ENCODE measurements at regions not wholly inside any gene's neighbourhood (a gene's known extent, or its start where the extent isn't known, plus 50 kb on each side); places are given as distances from the start of the nearest gene placed in this dataset.

GRCh38 chr9:80351612-80352011, 779.8 kb downstream of the TLE4 start:
- no peak for TF ChIP-seq CTCF (conservative IDR thresholded peaks at IDR 0.05)
- WGBS (ENCODE audit: extremely low coverage, insufficient read length, low lambda C conversion rate): no CpG with 5 or more reads among the region's 1 CpG

More at GRCh38 chr9:80351612-80352011, 779.8 kb downstream of the TLE4 start:
- H3K27ac Mint-ChIP-seq: no peak overlapping the region
- H3K36me3 Mint-ChIP-seq (ENCODE audit: insufficient read depth in 1 of 3, low read depth in 3 of 3): peaks cover 0 to 4% (median 0%) of the 10 kb centered on the region in 3 experiments; a peak in 1 of 7 replicates
- Histone ChIP-seq H4K8ac (replicated peaks; ENCODE audit: insufficient read length, low read depth, low read length) (no peak overlapping the region), H2AFZ (ENCODE audit: low read length) (no peak overlapping the region), H2BK5ac (ENCODE audit: insufficient read length, low read length) (no peak overlapping the region), H3K9ac (ENCODE audit: extremely low read depth, insufficient read length, low read length) (no peak overlapping the region), H4K20me1 (ENCODE audit: control insufficient read depth, insufficient read depth, insufficient read length) (no peaks in the 10 kb centered on the region), H2BK12ac (ENCODE audit: insufficient read length, low read depth, low read length) (no peak overlapping the region), H3K27ac (ENCODE audit: insufficient read length, low read depth, low read length) (no peak overlapping the region), H4K91ac (ENCODE audit: insufficient read length, low read depth, low read length) (no peak overlapping the region), H2AK5ac (ENCODE audit: insufficient read length, low read length) (no peak overlapping the region), H3K9me3 (ENCODE audit: control insufficient read depth, low read depth, low read length) (no peaks in the 10 kb centered on the region), H3K4me2 (ENCODE audit: insufficient read depth, insufficient read length, low read length) (no peak overlapping the region), H3T11ph (ENCODE audit: low read length) (no peak overlapping the region), H2BK120ac (ENCODE audit: low read depth, low read length, poor library complexity, severe bottlenecking) (no peak overlapping the region), H3K79me1 (ENCODE audit: insufficient read depth, low read depth, low read length, poor library complexity, severe bottlenecking) (no peaks in the 10 kb centered on the region), H3K4me1 (ENCODE audit: insufficient read depth, low read length) (no peaks in the 10 kb centered on the region), H4K5ac (ENCODE audit: insufficient read length, low read depth, low read length) (no peak overlapping the region), H3K56ac (ENCODE audit: insufficient read length, low read depth, low read length) (no peak overlapping the region), H3K18ac (ENCODE audit: insufficient read length, low read depth, low read length) (no peak overlapping the region), H3K27me3 (ENCODE audit: insufficient read depth, low read length) (no peaks in the 10 kb centered on the region), H3K14ac (ENCODE audit: insufficient read depth, low read length) (no peak overlapping the region), H3K23me2 (ENCODE audit: insufficient read length, low read depth, low read length, poor library complexity, severe bottlenecking) (no peaks in the 10 kb centered on the region), H3K79me2 (ENCODE audit: insufficient read depth, low read length) (no peaks in the 10 kb centered on the region), H3K23ac (ENCODE audit: insufficient read length, low read depth, low read length) (no peak overlapping the region), H3K4ac (ENCODE audit: low read depth, low read length) (no peak overlapping the region), H2BK20ac (ENCODE audit: low read depth, low read length, poor library complexity, severe bottlenecking) (no peak overlapping the region), H2BK15ac (ENCODE audit: low read depth, low read length) (no peak overlapping the region)
- peaks cover 3 to 4% of the 10 kb centered on the region in 2 experiments; a peak in 3 of 5 replicates for H3K9me3 Mint-ChIP-seq
- H3K27me3 Mint-ChIP-seq (ENCODE audit: low read depth): no peaks in the 10 kb centered on the region
- no peak for DNase-seq
- no peaks in the 10 kb centered on the region for H3K4me1 Mint-ChIP-seq
- H3K4me3 Mint-ChIP-seq: no peak overlapping the region

Data from H9 (cell line).